ENCODE measurements at regions not wholly inside any gene's neighbourhood (a gene's known extent, or its start where the extent isn't known, plus 50 kb on each side); places are given as distances from the start of the nearest gene placed in this dataset.

- TF ChIP-seq, protein P1, sequence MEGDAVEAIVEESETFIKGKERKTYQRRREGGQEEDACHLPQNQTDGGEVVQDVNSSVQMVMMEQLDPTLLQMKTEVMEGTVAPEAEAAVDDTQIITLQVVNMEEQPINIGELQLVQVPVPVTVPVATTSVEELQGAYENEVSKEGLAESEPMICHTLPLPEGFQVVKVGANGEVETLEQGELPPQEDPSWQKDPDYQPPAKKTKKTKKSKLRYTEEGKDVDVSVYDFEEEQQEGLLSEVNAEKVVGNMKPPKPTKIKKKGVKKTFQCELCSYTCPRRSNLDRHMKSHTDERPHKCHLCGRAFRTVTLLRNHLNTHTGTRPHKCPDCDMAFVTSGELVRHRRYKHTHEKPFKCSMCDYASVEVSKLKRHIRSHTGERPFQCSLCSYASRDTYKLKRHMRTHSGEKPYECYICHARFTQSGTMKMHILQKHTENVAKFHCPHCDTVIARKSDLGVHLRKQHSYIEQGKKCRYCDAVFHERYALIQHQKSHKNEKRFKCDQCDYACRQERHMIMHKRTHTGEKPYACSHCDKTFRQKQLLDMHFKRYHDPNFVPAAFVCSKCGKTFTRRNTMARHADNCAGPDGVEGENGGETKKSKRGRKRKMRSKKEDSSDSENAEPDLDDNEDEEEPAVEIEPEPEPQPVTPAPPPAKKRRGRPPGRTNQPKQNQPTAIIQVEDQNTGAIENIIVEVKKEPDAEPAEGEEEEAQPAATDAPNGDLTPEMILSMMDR (IDR thresholded peaks at IDR 0.05; ENCODE audit: low read depth, low read length, poor library complexity, severe bottlenecking) = no peak
- no peak for TF ChIP-seq EZH2phosphoT487 (IDR thresholded peaks at IDR 0.05; ENCODE audit: borderline replicate concordance, low read length)
These were observed 93.5 kb upstream of the TNPO1 start for GRCh38 chr5:72722792-72723452.
